ENCODE measurements at regions not wholly inside any gene's neighbourhood (a gene's known extent, or its start where the extent isn't known, plus 50 kb on each side); places are given as distances from the start of the nearest gene placed in this dataset.

- H3K4me1 ChIP-seq (ENCODE audit: insufficient read depth, low read length, poor library complexity, severe bottlenecking) = no peaks in the 10 kb centered on the region
- no peak overlapping the region for H3K4me3 ChIP-seq (ENCODE audit: low read depth, low read length, poor library complexity, severe bottlenecking)
- H3K27ac ChIP-seq (ENCODE audit: low read depth, low read length, poor library complexity, severe bottlenecking) = no peak overlapping the region
- DNase-seq (ENCODE audit: low spot score) = no peak
- ChIA-PET CTCF (no interaction called here), POLR2A (ENCODE audit: low non-redundant PET) (no interaction called here)
- H3K9me3 ChIP-seq (ENCODE audit: low read depth, low read length, poor library complexity, severe bottlenecking) = no peaks in the 10 kb centered on the region
- BruUV-seq (replicated peaks) = no TSS peak
- H3K27me3 ChIP-seq (replicated peaks; ENCODE audit: insufficient read depth, low read depth, low read length, poor library complexity) = no peaks in the 10 kb centered on the region
- TF ChIP-seq EZH2 (IDR thresholded peaks at IDR 0.05; ENCODE audit: borderline replicate concordance, low read depth, low read length, poor library complexity, severe bottlenecking) (no peak), CTCF (conservative IDR thresholded peaks at IDR 0.05; ENCODE audit: low read depth, low read length) (no peak)
- intact Hi-C loops (cut with micrococcal nuclease; ENCODE audit: unreplicated experiment) = no loop called here
- H3K36me3 ChIP-seq (ENCODE audit: insufficient read depth, low read length, poor library complexity, severe bottlenecking) = no peaks in the 10 kb centered on the region
These were observed 165.1 kb upstream of the PRR20A start for GRCh38 chr13:56975647-56976046.

- H3K4me1 ChIP-seq (ENCODE audit: insufficient read depth, low read length, poor library complexity, severe bottlenecking) = no peaks in the 10 kb centered on the region
- BruUV-seq (replicated peaks) = no TSS peak
- DNase-seq (ENCODE audit: low spot score) = no peak
- H3K27me3 ChIP-seq (replicated peaks; ENCODE audit: insufficient read depth, low read depth, low read length, poor library complexity) = no peaks in the 10 kb centered on the region
- ChIA-PET POLR2A (ENCODE audit: low non-redundant PET) (no interaction called here), CTCF (no interaction called here)
- intact Hi-C loops (cut with micrococcal nuclease; ENCODE audit: unreplicated experiment) = no loop called here
- no peak overlapping the region for H3K4me3 ChIP-seq (ENCODE audit: low read depth, low read length, poor library complexity, severe bottlenecking)
- no peak overlapping the region for H3K27ac ChIP-seq (ENCODE audit: low read depth, low read length, poor library complexity, severe bottlenecking)
- TF ChIP-seq CTCF (conservative IDR thresholded peaks at IDR 0.05; ENCODE audit: low read depth, low read length) (no peak), EZH2 (IDR thresholded peaks at IDR 0.05; ENCODE audit: borderline replicate concordance, low read depth, low read length, poor library complexity, severe bottlenecking) (no peak)
- no peaks in the 10 kb centered on the region for H3K9me3 ChIP-seq (ENCODE audit: low read depth, low read length, poor library complexity, severe bottlenecking)
- no peaks in the 10 kb centered on the region for H3K36me3 ChIP-seq (ENCODE audit: insufficient read depth, low read length, poor library complexity, severe bottlenecking)
These were observed 159.9 kb upstream of the PRR20A start for GRCh38 chr13:56980856-56981255.

GRCh38 chr13:56986121-56986520, 154.6 kb upstream of the PRR20A start:
- no peaks in the 10 kb centered on the region for H3K9me3 ChIP-seq (ENCODE audit: low read depth, low read length, poor library complexity, severe bottlenecking)
- CTCF ChIA-PET = no interaction called here
- intact Hi-C loops (cut with micrococcal nuclease; ENCODE audit: unreplicated experiment) = no loop called here
- H3K27me3 ChIP-seq (replicated peaks; ENCODE audit: insufficient read depth, low read depth, low read length, poor library complexity) = no peaks in the 10 kb centered on the region
- H3K4me1 ChIP-seq (ENCODE audit: insufficient read depth, low read length, poor library complexity, severe bottlenecking) = no peaks in the 10 kb centered on the region
- BruUV-seq (replicated peaks) = no TSS peak
- no peak for DNase-seq (ENCODE audit: low spot score)
- no peak overlapping the region for H3K4me3 ChIP-seq (ENCODE audit: low read depth, low read length, poor library complexity, severe bottlenecking)
- POLR2A ChIA-PET (ENCODE audit: low non-redundant PET) = no interaction called here
- no peak overlapping the region for H3K27ac ChIP-seq (ENCODE audit: low read depth, low read length, poor library complexity, severe bottlenecking)
- TF ChIP-seq EZH2 (IDR thresholded peaks at IDR 0.05; ENCODE audit: borderline replicate concordance, low read depth, low read length, poor library complexity, severe bottlenecking) (no peak), CTCF (conservative IDR thresholded peaks at IDR 0.05; ENCODE audit: low read depth, low read length) (no peak)
- H3K36me3 ChIP-seq (ENCODE audit: insufficient read depth, low read length, poor library complexity, severe bottlenecking) = no peaks in the 10 kb centered on the region
